ENCODE measurements at regions not wholly inside any gene's neighbourhood (a gene's known extent, or its start where the extent isn't known, plus 50 kb on each side); places are given as distances from the start of the nearest gene placed in this dataset.

DNA sequence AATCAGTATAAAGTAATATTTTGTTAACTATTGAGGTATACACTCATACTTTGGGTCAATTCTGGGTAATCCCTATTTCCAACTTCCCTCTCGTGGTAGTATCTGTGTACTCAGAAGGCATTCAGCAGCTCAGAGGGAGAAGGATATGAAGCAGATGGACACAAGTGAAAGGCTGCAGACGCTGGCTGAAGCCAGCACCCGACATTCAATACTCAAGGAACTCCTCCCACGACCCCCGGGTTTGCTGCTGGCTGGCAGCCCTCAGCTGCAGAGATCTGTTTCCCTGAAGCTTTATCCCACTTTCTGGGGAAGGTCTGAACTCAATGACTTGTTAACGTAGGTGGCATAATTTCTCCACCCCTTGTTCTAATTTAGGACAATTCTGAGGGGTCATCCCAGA, 847.3 kb upstream of the SOX11 start:
- TF ChIP-seq, protein P1, sequence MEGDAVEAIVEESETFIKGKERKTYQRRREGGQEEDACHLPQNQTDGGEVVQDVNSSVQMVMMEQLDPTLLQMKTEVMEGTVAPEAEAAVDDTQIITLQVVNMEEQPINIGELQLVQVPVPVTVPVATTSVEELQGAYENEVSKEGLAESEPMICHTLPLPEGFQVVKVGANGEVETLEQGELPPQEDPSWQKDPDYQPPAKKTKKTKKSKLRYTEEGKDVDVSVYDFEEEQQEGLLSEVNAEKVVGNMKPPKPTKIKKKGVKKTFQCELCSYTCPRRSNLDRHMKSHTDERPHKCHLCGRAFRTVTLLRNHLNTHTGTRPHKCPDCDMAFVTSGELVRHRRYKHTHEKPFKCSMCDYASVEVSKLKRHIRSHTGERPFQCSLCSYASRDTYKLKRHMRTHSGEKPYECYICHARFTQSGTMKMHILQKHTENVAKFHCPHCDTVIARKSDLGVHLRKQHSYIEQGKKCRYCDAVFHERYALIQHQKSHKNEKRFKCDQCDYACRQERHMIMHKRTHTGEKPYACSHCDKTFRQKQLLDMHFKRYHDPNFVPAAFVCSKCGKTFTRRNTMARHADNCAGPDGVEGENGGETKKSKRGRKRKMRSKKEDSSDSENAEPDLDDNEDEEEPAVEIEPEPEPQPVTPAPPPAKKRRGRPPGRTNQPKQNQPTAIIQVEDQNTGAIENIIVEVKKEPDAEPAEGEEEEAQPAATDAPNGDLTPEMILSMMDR (IDR thresholded peaks at IDR 0.05; ENCODE audit: low read depth, low read length, missing control alignments): no peak
- in situ Hi-C loops (cut with HindIII; ENCODE audit: low pct_ligation_motif_present, low sequenced_read_pairs): no loop called here
- Histone ChIP-seq H3K27me3 (replicated peaks) (no peaks in the 10 kb centered on the region), H3K4me3 (ENCODE audit: low read depth, low read length) (no peak overlapping the region), H3K36me3 (replicated peaks) (no peaks in the 10 kb centered on the region), H3K27ac (no peak overlapping the region)
- DNase-seq: no peak

DNA sequence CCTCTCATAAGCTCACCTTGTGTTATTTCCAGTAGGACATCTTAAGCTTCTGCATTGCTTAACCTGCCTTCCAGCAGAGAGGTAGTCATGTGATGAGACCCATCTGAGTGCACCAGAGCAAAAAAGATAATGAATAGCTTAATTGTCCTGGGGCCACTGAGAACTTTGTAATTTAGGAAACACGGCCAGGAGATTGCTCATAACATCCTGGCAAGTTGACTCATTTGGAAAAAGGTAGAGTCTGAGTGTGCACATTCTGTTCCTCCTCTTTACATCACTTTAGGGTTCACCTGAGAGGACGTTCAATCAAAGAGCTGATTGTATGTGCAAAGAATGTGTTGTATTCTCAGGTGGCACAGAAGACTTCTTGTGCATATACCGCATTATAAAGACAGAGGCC, 830.2 kb upstream of the SOX11 start:
- in situ Hi-C loops (cut with HindIII; ENCODE audit: low pct_ligation_motif_present, low sequenced_read_pairs): no loop called here

DNA sequence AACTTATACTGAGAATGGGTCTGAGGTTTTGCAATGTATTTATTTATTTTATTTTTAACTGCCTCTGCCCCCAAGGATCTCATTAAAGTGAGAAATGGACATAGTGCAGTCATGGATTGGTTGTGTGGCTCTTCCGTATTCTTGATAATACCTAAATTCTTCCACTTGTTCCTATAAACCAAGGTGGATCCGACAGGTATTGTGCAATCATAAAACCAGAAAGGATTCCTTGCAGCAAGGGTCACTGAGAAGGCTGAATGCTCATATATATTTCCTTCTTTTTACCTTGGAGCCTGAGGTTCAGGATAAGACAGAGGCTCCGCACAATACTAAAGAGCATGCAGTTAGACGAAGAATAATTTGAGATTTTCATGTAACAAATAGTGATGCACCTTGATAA, 826.0 kb upstream of the SOX11 start:
- in situ Hi-C loops (cut with HindIII; ENCODE audit: low pct_ligation_motif_present, low sequenced_read_pairs): no loop called here

More for the DNA sequence above, 830.2 kb upstream of the SOX11 start:
- no peak overlapping the region for H3K4me3 ChIP-seq (ENCODE audit: low read depth, low read length)
- H3K27me3 ChIP-seq (replicated peaks): no peaks in the 10 kb centered on the region
- no peak for DNase-seq
- no peaks in the 10 kb centered on the region for H3K36me3 ChIP-seq (replicated peaks)
- no peak overlapping the region for H3K27ac ChIP-seq
- TF ChIP-seq, protein P1 (IDR thresholded peaks at IDR 0.05; ENCODE audit: low read depth, low read length, missing control alignments): no peak

DNA sequence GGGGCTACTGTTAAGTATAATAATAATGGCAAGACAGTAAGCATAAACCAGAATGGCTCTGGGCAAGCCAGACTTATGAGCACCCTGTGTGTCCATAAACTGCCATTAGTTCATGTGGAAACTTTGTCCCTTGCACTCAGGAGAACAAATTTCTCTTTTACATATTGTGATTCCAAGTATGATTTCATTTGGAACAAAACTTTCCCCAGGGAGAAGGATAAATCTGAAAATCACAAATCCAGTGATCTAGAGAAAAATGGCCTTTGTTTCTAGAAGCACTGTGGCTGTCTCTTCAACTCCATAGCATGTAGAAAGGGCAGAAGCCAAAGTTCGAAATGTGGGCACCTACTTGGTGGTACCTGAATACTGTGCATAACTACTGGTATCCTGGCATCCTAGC, 823.7 kb upstream of the SOX11 start:
- no peak for DNase-seq
- in situ Hi-C loops (cut with HindIII; ENCODE audit: low pct_ligation_motif_present, low sequenced_read_pairs): no loop called here

More for the DNA sequence above, 826.0 kb upstream of the SOX11 start:
- H3K4me3 ChIP-seq (ENCODE audit: low read depth, low read length): no peak overlapping the region
- no peak for DNase-seq
- H3K27me3 ChIP-seq (replicated peaks): no peaks in the 10 kb centered on the region
- H3K27ac ChIP-seq: no peak overlapping the region
- TF ChIP-seq, protein P1 (IDR thresholded peaks at IDR 0.05; ENCODE audit: low read depth, low read length, missing control alignments): no peak
- no peaks in the 10 kb centered on the region for H3K36me3 ChIP-seq (replicated peaks)

DNA sequence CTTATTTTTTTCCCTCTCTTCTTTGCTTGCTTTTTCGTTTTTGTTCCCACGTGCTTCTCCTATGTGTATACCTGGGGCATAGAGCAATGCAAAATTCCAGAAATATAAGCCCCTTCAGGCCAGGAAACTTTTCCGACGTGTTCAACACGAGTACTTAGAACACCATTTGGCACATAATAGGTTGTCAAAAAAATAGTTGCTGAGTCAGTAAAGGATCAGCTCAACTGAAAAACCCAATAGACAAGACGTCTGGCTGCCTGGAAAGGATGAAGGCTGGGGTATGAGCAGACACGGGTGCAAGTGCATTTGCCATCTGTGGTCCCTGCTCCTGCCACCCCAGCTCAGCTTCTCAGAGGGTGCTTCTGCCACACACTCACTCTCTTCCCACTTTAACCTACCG, 823.0 kb upstream of the SOX11 start:
- TF ChIP-seq, protein P1 (IDR thresholded peaks at IDR 0.05; ENCODE audit: low read depth, low read length, missing control alignments): no peak
- in situ Hi-C loops (cut with HindIII; ENCODE audit: low pct_ligation_motif_present, low sequenced_read_pairs): no loop called here
- no peak overlapping the region for H3K4me3 ChIP-seq (ENCODE audit: low read depth, low read length)
- H3K27me3 ChIP-seq (replicated peaks): no peaks in the 10 kb centered on the region
- H3K36me3 ChIP-seq (replicated peaks): no peaks in the 10 kb centered on the region
- no peak for DNase-seq
- no peak overlapping the region for H3K27ac ChIP-seq

More for the DNA sequence above, 823.7 kb upstream of the SOX11 start:
- no peaks in the 10 kb centered on the region for H3K36me3 ChIP-seq (replicated peaks)
- H3K27ac ChIP-seq: no peak overlapping the region
- TF ChIP-seq, protein P1 (IDR thresholded peaks at IDR 0.05; ENCODE audit: low read depth, low read length, missing control alignments): no peak
- H3K4me3 ChIP-seq (ENCODE audit: low read depth, low read length): no peak overlapping the region
- no peaks in the 10 kb centered on the region for H3K27me3 ChIP-seq (replicated peaks)

DNA sequence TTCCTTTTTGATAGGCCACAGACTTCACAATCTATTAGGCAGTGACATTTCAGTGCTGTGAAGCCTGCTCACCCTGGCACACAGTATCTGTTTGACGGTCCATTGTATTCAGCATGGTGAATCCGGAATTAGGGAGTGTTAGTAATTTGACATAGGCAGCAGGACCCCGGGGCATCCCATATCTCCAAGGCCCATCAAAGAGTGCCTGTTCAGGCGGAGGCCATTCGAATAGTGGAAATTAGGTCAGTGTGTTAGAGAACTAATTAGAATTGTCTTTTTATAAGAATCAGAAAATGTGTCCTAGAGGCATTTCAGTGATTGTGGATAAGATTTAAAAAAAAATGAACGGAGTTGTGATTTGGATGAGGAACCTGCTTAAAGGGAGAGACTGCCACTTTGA, 818.8 kb upstream of the SOX11 start:
- no peak overlapping the region for H3K4me3 ChIP-seq (ENCODE audit: low read depth, low read length)
- in situ Hi-C loops (cut with HindIII; ENCODE audit: low pct_ligation_motif_present, low sequenced_read_pairs): no loop called here
- H3K27me3 ChIP-seq (replicated peaks): no peaks in the 10 kb centered on the region
- no peak for DNase-seq
- no peaks in the 10 kb centered on the region for H3K36me3 ChIP-seq (replicated peaks)
- no peak overlapping the region for H3K27ac ChIP-seq
- TF ChIP-seq, protein P1 (IDR thresholded peaks at IDR 0.05; ENCODE audit: low read depth, low read length, missing control alignments): no peak
